Amniotic epithelial cell (primary cell): ENCODE measurements at regions not wholly inside any gene's neighbourhood (a gene's known extent, or its start where the extent isn't known, plus 50 kb on each side); places are given as distances from the start of the nearest gene placed in this dataset.
"Not testable (repeated sequence)": the region's sequence is repeated elsewhere in the genome, so short reads cannot be mapped to it uniquely, and the experiment has no call there.

Experiments used
- DNase-seq: peaks from one replicate; pipeline ENCODE4 v3.0.0-alpha.2; 2010; ENCODE audit warnings: low read depth

GRCh38 chr1:173257805-173258204 is 50.7 kb upstream of the TNFSF4 start:
- DNase-seq, result no peak

GRCh38 chr1:173258479-173259264 is 51.5 kb upstream of the TNFSF4 start:
- no peak for DNase-seq

GRCh38 chr1:173260329-173260728 is 53.2 kb upstream of the TNFSF4 start:
- not testable (repeated sequence) for DNase-seq

- DNase-seq, result no peak
These were observed 59.7 kb upstream of the TNFSF4 start for GRCh38 chr1:173266841-173267240.

GRCh38 chr1:173267453-173267945 is 60.4 kb upstream of the TNFSF4 start:
- DNase-seq, result peak; percentile 93

GRCh38 chr1:173268261-173268660 is 61.1 kb upstream of the TNFSF4 start:
- no peak for DNase-seq

- DNase-seq, result no peak
These were observed 61.7 kb upstream of the TNFSF4 start for GRCh38 chr1:173268786-173269277.

GRCh38 chr1:173269490-173270230 is 62.5 kb upstream of the TNFSF4 start:
- peak; percentile 96 for DNase-seq

GRCh38 chr1:173270243-173270642 is 63.1 kb upstream of the TNFSF4 start:
- DNase-seq, result no peak

GRCh38 chr1:173271021-173271420 is 63.9 kb upstream of the TNFSF4 start:
- DNase-seq, result not testable (repeated sequence)

- peak; percentile 27 for DNase-seq
These were observed 68.4 kb upstream of the TNFSF4 start for GRCh38 chr1:173275496-173275895.

GRCh38 chr1:173276922-173277800 is 70.0 kb upstream of the TNFSF4 start:
- DNase-seq, result no peak

- DNase-seq, result no peak
These were observed 73.9 kb upstream of the TNFSF4 start for GRCh38 chr1:173280899-173281660.

GRCh38 chr1:173285048-173285447 is 77.9 kb upstream of the TNFSF4 start:
- DNase-seq, result no peak

GRCh38 chr1:173287785-173288184 is 80.7 kb upstream of the TNFSF4 start:
- DNase-seq, result no peak

- DNase-seq, result no peak
These were observed 86.6 kb upstream of the TNFSF4 start for GRCh38 chr1:173293756-173294155.

- DNase-seq, result peak; percentile 65
These were observed 87.7 kb upstream of the TNFSF4 start for GRCh38 chr1:173294843-173295242.

GRCh38 chr1:173295391-173295790 is 88.3 kb upstream of the TNFSF4 start:
- peak; percentile 27 for DNase-seq

GRCh38 chr1:173295995-173296394 is 88.9 kb upstream of the TNFSF4 start:
- peak; percentile 22 for DNase-seq

GRCh38 chr1:173297798-173298391 is 90.8 kb upstream of the TNFSF4 start:
- no peak for DNase-seq
